HG02973 (cell line): ENCODE measurements at regions not wholly inside any gene's neighbourhood (a gene's known extent, or its start where the extent isn't known, plus 50 kb on each side); places are given as distances from the start of the nearest gene placed in this dataset.

Experiments
- ATAC-seq: cut with Tn5 transposase; IDR thresholded peaks from one replicate; pipeline ENCODE4 v1.9.1; 2021; ENCODE audit warnings: moderate library complexity; ENCODE audit not compliant: unreplicated experiment

GRCh38 chrX:109841869-109842579 is 109.0 kb upstream of the ACSL4 start:
- no peak for ATAC-seq

GRCh38 chrX:109842611-109843010 is 109.6 kb upstream of the ACSL4 start:
- ATAC-seq: no peak

GRCh38 chrX:109843963-109844751 is 111.1 kb upstream of the ACSL4 start:
- ATAC-seq: peak; percentile 54

GRCh38 chrX:109844986-109845385 is 111.9 kb upstream of the ACSL4 start:
- ATAC-seq: no peak

- ATAC-seq: no peak
Measured at GRCh38 chrX:109845996-109846395, 112.9 kb upstream of the ACSL4 start.

- ATAC-seq: no peak
Measured at GRCh38 chrX:109847257-109848187, 114.5 kb upstream of the ACSL4 start.

- no peak for ATAC-seq
Measured at GRCh38 chrX:109848461-109849050, 115.5 kb upstream of the ACSL4 start.

GRCh38 chrX:109854096-109854495 is 121.0 kb upstream of the ACSL4 start:
- no peak for ATAC-seq

- no peak for ATAC-seq
Measured at GRCh38 chrX:109855501-109855900, 122.4 kb upstream of the ACSL4 start.

GRCh38 chrX:109856974-109857373 is 123.9 kb upstream of the ACSL4 start:
- ATAC-seq: no peak

- ATAC-seq: no peak
Measured at GRCh38 chrX:109857584-109858228, 124.6 kb upstream of the ACSL4 start.

- no peak for ATAC-seq
Measured at GRCh38 chrX:109858602-109859341, 125.7 kb upstream of the ACSL4 start.

- no peak for ATAC-seq
Measured at GRCh38 chrX:109859651-109860050, 126.6 kb upstream of the ACSL4 start.

GRCh38 chrX:109862433-109862832 is 129.4 kb upstream of the ACSL4 start:
- no peak for ATAC-seq

- ATAC-seq: no peak
Measured at GRCh38 chrX:109863811-109864210, 130.8 kb upstream of the ACSL4 start.

- no peak for ATAC-seq
Measured at GRCh38 chrX:109871121-109871888, 131.6 kb upstream of the TMEM164 start.

GRCh38 chrX:109872021-109872732 is 130.7 kb upstream of the TMEM164 start:
- ATAC-seq: no peak

GRCh38 chrX:109873574-109873973 is 129.3 kb upstream of the TMEM164 start:
- no peak for ATAC-seq
